Coronary artery (tissue), 2 donors: ENCODE measurements at regions not wholly inside any gene's neighbourhood (a gene's known extent, or its start where the extent isn't known, plus 50 kb on each side); places are given as distances from the start of the nearest gene placed in this dataset.

Experiments
- DNase-seq: peaks from one replicate; pipeline ENCODE4 v3.0.0-alpha.2; 2017; ENCODE audit warnings: low spot score
- H3K27ac ChIP-seq, 2 donors: fragments of 200-600 bp; sonication (generic); one replicate each; pipeline ENCODE4 v1.5.1; 2016 to 2019
- H3K4me3 ChIP-seq: fragments of 200-600 bp; sonication (generic); 2 replicates; pipeline ENCODE4 v1.5.1; 2016; ENCODE audit warnings: mild to moderate bottlenecking, moderate library complexity
- TF ChIP-seq, protein P1 (sequence below): fragments of 200-600 bp; sonication (generic); IDR thresholded peaks from one replicate; pipeline ENCODE4 v1.5.1; 2019; ENCODE audit warnings: antibody characterized with exemption

- TF ChIP-seq, protein P1, sequence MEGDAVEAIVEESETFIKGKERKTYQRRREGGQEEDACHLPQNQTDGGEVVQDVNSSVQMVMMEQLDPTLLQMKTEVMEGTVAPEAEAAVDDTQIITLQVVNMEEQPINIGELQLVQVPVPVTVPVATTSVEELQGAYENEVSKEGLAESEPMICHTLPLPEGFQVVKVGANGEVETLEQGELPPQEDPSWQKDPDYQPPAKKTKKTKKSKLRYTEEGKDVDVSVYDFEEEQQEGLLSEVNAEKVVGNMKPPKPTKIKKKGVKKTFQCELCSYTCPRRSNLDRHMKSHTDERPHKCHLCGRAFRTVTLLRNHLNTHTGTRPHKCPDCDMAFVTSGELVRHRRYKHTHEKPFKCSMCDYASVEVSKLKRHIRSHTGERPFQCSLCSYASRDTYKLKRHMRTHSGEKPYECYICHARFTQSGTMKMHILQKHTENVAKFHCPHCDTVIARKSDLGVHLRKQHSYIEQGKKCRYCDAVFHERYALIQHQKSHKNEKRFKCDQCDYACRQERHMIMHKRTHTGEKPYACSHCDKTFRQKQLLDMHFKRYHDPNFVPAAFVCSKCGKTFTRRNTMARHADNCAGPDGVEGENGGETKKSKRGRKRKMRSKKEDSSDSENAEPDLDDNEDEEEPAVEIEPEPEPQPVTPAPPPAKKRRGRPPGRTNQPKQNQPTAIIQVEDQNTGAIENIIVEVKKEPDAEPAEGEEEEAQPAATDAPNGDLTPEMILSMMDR, result no peak
- DNase-seq, result no peak
- Histone ChIP-seq H3K4me3 (no peak overlapping the region), H3K27ac (no peak overlapping the region)
These were observed 69.3 kb upstream of the EGFLAM start for GRCh38 chr5:38189081-38189504.

DNA sequence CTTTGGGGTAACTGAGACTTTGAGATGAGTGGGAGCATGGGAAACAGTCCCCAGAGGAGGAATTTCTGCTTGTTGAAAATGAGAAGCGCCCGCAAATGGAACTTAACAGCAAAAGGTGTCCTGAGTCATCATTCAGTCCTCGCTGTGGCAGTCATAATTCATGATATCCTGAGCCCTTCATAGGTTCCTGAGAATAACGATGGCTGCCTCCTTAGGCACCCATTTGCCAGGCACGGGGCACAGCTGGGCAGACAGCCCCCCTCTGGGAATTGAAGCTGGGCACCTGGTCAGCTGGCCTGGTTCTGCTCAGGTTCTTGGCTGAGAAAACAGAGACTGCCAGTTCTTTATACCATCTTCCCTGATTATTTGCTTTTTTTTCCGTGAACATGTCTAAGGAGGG is 69.8 kb upstream of the EGFLAM start:
- H3K27ac ChIP-seq, result no peak overlapping the region
- no peak overlapping the region for H3K4me3 ChIP-seq
- DNase-seq, result no peak
- TF ChIP-seq, protein P1, result no peak

GRCh38 chr5:38187532-38187931 is 70.8 kb upstream of the EGFLAM start:
- TF ChIP-seq, protein P1, result no peak
- DNase-seq, result no peak
- Histone ChIP-seq H3K27ac (no peak overlapping the region), H3K4me3 (no peak overlapping the region)

DNA sequence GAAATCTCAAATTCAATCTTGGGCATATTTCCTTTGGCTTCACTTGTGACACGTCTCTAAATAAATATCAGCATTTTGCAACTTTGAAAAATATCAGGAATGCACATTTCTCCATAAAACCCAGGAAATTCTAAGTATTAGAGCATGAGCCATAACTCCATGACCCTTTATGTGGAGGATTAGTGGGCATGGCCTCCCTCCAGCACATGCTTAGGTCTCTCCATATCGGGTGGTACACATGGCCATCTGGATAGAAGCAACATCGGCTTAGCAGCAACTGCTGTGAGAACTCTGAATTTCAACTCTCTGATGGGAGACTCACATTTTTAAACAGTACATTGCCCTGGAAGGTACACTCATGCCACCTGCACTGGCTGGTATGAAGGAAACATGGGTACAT is 73.7 kb upstream of the EGFLAM start:
- no peak overlapping the region for H3K27ac ChIP-seq
- DNase-seq, result no peak
- H3K4me3 ChIP-seq, result no peak overlapping the region
- TF ChIP-seq, protein P1, result no peak

- no peak overlapping the region for H3K27ac ChIP-seq
- H3K4me3 ChIP-seq, result no peak overlapping the region
- no peak for DNase-seq
- TF ChIP-seq, protein P1, result no peak
These were observed 75.4 kb upstream of the EGFLAM start for GRCh38 chr5:38182991-38183390.

- Histone ChIP-seq H3K4me3 (no peak overlapping the region), H3K27ac (no peak overlapping the region)
- TF ChIP-seq, protein P1, result no peak
- DNase-seq, result no peak
These were observed 90.3 kb upstream of the EGFLAM start for GRCh38 chr5:38168029-38168428.

DNA sequence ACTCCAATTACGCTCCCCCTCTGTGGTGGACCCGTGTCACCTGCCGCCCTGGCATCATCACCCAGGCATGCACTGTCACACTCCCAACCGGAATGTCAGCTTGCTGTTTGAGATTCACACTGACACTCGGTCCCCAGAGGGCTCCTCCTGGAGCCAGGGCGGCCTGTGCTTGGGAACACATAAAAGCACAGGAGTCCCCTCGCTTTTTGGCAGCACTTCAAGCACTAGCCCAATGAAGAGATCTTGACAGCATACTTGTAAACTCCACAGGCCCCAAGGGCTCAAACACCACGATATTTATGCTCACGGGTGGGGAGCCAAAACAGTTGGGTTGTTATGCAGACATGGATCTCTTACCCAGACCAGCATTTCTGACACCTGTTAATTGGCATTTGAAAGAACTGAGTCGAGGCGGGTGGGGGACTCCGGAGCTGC is 90.8 kb upstream of the EGFLAM start:
- no peak for DNase-seq
- H3K27ac ChIP-seq, result no peak overlapping the region
- no peak overlapping the region for H3K4me3 ChIP-seq
- TF ChIP-seq, protein P1, result no peak
